Ovary (tissue), 3 donors: ENCODE measurements at regions not wholly inside any gene's neighbourhood (a gene's known extent, or its start where the extent isn't known, plus 50 kb on each side); places are given as distances from the start of the nearest gene placed in this dataset.

Experiments used
- EP300 ChIP-seq: sonication (generic); formaldehyde crosslinking; IDR thresholded peaks from one replicate; pipeline ENCODE4 v1.6.1; 2017; ENCODE audit warnings: antibody characterized with exemption
- POLR2A ChIP-seq: fragments of 450-650 bp; IDR thresholded peaks from one replicate; pipeline ENCODE4 v1.6.1; 2017; ENCODE audit warnings: antibody characterized with exemption, mild to moderate bottlenecking, moderate library complexity
- TF ChIP-seq, protein P1 (sequence below), 3 donors: fragments of 450-650 bp in 2 of 3; fragments of 200-600 bp in 1 of 3; IDR thresholded peaks; one replicate each; pipeline versions ENCODE4 v1.5.1 to v1.8.0; 2016 to 2022; ENCODE audit warnings: antibody characterized with exemption in 3 of 3, mild to moderate bottlenecking in 1 of 3
- donor health status: DM: no; HTN: no; CAD: no.

DNA sequence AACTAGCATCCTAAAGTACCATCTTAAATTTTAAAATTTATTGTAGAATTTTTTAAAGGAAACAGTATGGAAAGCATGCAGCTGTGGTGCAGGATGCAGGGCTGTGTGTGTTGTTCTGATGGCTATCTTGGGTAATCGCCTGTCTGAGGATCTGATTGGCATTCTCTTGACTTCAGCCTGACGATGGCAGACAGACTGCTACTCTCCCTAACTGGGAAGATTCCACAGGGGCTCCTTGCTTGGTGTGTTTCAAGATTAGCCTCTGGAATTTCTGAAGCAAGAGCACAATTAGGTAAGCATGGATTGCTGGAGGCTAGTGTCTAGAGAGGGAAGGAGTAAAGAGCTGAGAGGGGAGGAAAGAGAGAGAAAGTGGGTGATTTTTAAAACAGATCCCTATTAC is 696.8 kb upstream of the LRFN5 start:
- TF ChIP-seq, protein P1, sequence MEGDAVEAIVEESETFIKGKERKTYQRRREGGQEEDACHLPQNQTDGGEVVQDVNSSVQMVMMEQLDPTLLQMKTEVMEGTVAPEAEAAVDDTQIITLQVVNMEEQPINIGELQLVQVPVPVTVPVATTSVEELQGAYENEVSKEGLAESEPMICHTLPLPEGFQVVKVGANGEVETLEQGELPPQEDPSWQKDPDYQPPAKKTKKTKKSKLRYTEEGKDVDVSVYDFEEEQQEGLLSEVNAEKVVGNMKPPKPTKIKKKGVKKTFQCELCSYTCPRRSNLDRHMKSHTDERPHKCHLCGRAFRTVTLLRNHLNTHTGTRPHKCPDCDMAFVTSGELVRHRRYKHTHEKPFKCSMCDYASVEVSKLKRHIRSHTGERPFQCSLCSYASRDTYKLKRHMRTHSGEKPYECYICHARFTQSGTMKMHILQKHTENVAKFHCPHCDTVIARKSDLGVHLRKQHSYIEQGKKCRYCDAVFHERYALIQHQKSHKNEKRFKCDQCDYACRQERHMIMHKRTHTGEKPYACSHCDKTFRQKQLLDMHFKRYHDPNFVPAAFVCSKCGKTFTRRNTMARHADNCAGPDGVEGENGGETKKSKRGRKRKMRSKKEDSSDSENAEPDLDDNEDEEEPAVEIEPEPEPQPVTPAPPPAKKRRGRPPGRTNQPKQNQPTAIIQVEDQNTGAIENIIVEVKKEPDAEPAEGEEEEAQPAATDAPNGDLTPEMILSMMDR (IDR thresholded peaks at IDR 0.05), result no peak
- TF ChIP-seq POLR2A (no peak), EP300 (no peak)
